Stimulated activated CD4-positive, alpha-beta T cell treated with anti-CD3 and anti-CD28 coated beads, Interleukin-1b, Interleukin-23, amount 100 ng/mL, for 24 hours (primary cell): ENCODE measurements at regions not wholly inside any gene's neighbourhood (a gene's known extent, or its start where the extent isn't known, plus 50 kb on each side); places are given as distances from the start of the nearest gene placed in this dataset.

Source experiments
- DNase-seq, 4 experiments: peaks; one replicate each; pipeline ENCODE4 v3.0.0-alpha.2; 2020; ENCODE audit warnings: low read depth in 4 of 4, low spot score in 1 of 4

GRCh38 chr2:120988700-120989511, 253.2 kb downstream of the GLI2 start:
- DNase-seq, result no peak

GRCh38 chr2:120989512-120990441, 254.1 kb downstream of the GLI2 start:
- DNase-seq, result no peak

GRCh38 chr2:120990451-120990871, 254.8 kb downstream of the GLI2 start:
- DNase-seq, result no peak

- no peak for DNase-seq
These were observed 255.8 kb downstream of the GLI2 start for GRCh38 chr2:120991441-120991840.

- DNase-seq, result no peak
These were observed 257.3 kb downstream of the GLI2 start for GRCh38 chr2:120992791-120993555.

DNA sequence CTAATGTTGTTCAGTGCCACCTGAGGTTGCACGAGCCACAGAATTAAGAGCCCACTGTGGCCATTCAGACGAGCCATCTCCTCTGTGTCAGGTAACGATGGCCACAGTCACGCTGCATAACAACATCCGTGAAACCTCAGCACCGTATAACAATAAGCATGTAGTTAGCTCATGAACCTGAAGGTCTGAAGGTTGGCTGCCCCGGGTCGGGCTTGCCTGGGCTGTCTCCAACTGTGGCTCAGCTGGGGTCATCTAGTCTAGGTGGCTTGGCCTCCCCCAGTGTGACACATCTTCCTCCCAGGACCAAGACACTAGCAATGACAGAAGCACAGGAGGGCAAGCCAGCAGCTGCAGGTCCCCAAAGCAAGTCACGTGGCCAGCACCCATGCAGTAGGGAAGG, 258.0 kb downstream of the GLI2 start:
- no peak for DNase-seq

DNA sequence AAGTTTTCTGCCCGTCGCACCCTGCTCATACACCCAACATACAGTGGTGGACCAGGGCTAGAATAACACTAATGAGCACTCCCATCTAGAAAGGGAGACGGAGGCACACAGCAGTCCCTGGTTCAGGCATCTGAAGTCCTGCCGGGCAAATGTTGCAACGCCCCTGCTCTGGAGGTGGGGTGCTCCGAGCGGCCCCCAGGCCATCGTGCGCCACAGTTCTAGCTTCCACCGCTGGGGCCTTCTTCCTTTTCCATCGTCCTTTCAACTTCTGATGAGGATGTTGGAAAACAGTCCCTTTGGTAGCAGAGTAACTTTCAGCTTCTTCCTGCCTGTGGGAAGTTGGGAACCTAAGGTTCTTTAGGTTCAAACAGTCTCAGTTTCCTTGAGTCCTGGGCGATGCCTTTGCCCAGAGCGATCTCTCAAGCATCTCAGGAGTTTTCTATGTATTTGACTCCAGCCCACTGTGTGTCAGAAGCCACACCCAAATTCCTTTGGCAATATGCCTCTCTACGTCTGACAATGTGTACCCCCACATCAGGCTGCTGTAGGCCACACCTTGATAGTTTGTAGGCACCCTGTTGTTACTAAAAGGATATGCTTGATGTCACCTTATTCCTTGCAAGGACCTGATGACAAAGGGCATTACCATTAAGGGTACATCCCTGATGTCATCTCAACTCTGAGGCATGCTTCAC, 258.8 kb downstream of the GLI2 start:
- DNase-seq, result no peak

GRCh38 chr2:120995152-120995551, 259.5 kb downstream of the GLI2 start:
- no peak for DNase-seq

GRCh38 chr2:120995656-120996190, 260.1 kb downstream of the GLI2 start:
- no peak for DNase-seq

GRCh38 chr2:120999377-121000097, 263.9 kb downstream of the GLI2 start:
- DNase-seq, result no peak

DNA sequence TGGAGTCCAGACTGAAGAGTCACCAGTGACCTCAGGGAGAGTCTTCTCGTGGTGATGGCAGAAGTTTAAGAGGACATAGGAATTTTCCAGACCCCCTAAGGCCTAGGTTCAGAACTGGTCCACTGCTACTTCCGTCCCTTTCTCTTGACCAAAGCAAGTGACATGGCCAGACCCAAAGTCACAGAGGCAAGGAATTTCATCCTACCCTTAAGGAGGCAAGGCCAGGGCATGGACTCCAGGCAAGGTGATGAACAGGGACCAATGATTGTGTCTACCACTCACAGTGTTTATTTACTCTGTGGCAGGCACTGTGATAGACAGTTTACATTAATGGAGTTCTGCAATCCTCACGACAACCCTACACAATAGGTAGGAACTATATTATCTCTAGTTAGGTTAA, 265.1 kb downstream of the GLI2 start:
- no peak for DNase-seq

DNA sequence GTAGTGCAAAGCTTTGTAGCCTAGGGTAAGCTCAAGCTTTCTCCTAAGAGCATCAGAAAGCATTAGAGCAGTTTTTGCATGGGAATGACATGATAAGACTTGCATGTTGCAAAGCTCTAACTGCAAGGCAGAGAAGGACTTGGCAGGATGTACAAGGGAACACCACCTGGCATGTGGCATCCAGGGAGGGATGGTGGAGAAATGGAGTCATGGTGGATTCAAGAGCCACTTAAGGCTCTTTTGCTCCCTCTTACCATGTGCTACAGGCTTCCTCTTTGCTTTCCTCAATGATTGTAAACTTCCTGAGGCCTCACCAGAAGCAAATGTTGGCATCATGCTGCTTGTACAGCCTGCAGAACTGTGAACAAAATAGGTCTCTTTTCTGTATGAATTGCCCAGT, 266.0 kb downstream of the GLI2 start:
- no peak for DNase-seq

DNA sequence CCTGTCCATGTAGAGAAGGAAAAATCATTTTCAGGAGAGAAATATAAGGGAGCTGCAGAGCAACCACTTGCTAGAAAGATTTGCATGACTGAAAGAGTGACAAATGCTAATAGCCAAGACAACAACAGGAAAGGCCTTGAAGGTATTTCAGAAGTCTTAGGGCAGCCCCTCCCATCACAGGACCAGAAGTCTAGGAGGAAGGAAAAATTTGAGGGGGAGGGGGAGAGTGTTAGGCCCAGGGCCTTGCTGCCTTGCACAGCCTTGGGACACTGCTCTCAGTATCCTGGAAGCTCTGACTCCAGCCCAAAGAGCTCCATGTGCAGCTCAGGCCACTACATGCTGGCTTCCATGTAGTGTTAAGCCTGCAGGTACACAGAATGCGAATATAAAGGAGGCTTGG, 266.9 kb downstream of the GLI2 start:
- DNase-seq, result no peak

- no peak for DNase-seq
These were observed 267.7 kb downstream of the GLI2 start for GRCh38 chr2:121003391-121003790.

- no peak for DNase-seq
These were observed 268.7 kb downstream of the GLI2 start for GRCh38 chr2:121004359-121004758.

DNA sequence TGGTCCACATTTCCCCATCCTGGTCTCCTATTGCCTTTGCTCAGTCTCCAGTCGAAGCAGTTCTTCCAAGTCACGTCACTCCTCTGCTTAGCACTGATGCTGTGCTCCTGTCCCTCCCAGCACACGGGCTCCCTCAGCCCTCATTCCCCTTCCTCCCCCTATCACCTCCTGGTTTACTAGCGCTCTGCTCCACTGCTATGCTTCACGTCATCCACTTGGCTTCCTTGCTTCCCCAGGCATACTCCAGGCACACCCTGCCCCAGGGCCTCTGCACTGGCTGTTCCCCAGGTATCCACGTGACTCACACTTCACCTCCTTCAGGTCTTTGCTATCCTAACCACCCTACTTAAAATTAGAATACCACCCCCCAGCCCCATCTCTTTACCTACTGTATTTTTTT, 269.3 kb downstream of the GLI2 start:
- DNase-seq, result no peak

DNA sequence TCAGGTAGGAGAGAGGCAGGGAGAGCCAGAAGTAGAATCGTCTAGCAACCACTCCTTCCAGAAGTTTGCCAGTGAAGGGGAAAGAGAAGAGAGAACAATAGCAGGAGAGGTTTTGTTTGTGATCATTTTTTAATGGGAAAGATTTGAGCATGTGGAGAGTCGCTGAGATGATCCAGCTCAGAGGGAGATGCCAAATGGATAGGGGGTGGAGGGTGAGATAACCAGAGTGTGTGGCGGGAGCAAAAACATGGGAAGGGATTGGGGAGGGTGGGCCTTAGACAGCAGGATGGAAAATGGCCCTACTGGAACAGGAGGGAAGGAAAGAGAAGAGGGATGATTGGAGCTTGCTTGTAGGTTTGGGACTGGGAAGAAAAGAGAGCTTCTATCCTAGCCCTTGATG, 269.8 kb downstream of the GLI2 start:
- no peak for DNase-seq

- no peak for DNase-seq
These were observed 271.2 kb downstream of the GLI2 start for GRCh38 chr2:121006743-121007489.

- no peak for DNase-seq
These were observed 271.8 kb downstream of the GLI2 start for GRCh38 chr2:121007490-121007853.
